BJ (cell line): ENCODE measurements at regions not wholly inside any gene's neighbourhood (a gene's known extent, or its start where the extent isn't known, plus 50 kb on each side); places are given as distances from the start of the nearest gene placed in this dataset.

Source experiments
- CTCF ChIA-PET: fragments of 350-600 bp; formaldehyde crosslinking; extraction: SDS; loops from one replicate; lab custom pipeline; 2021; ENCODE audit warnings: antibody characterized with exemption, inconsistent platforms; lab: Yijun Ruan, JAX
- POLR2A ChIA-PET: fragments of 300-600 bp; sonication (Branson Sonifier 250); formaldehyde crosslinking; extraction: SDS; loops from one replicate; lab custom pipeline; 2021; ENCODE audit warnings: antibody characterized with exemption; lab: Charles Lee
- DNase-seq: peaks from one replicate; pipeline ENCODE4 v3.0.0-alpha.2; 2011; ENCODE audit warnings: low read depth
- H3K27me3 ChIP-seq: 2 replicates; pipeline ENCODE4 v1.6.0; 2011; ENCODE audit warnings: low read length; ENCODE audit not compliant: control insufficient read depth, insufficient read depth
- H3K36me3 ChIP-seq: 2 replicates; pipeline ENCODE4 v1.5.1; 2011; ENCODE audit warnings: low read length; ENCODE audit not compliant: control insufficient read depth, insufficient read depth
- H3K4me3 ChIP-seq: 2 replicates; pipeline ENCODE4 v1.5.1; 2011; ENCODE audit warnings: low read depth, mild to moderate bottlenecking, control low read depth, low read length
- CTCF ChIP-seq: IDR thresholded peaks from 2 replicates; pipeline ENCODE4 v1.5.1; 2011; ENCODE audit warnings: low read depth, mild to moderate bottlenecking, control low read depth, inconsistent platforms, low read length, moderate library complexity; ENCODE audit not compliant: insufficient read depth

GRCh38 chr14:25904446-25904845 is 693.4 kb downstream of the NOVA1 start:
- Histone ChIP-seq H3K36me3 (no peaks in the 10 kb centered on the region), H3K4me3 (no peak overlapping the region), H3K27me3 (no peaks in the 10 kb centered on the region)
- no peak for DNase-seq
- TF ChIP-seq CTCF = no peak
- CTCF ChIA-PET = no interaction called here
- POLR2A ChIA-PET = no interaction called here

GRCh38 chr14:25899197-25899596 is 698.6 kb downstream of the NOVA1 start:
- CTCF ChIA-PET = no interaction called here
- no peak overlapping the region for H3K4me3 ChIP-seq
- DNase-seq = no peak
- TF ChIP-seq CTCF = no peak
- POLR2A ChIA-PET = no interaction called here
- H3K27me3 ChIP-seq = no peaks in the 10 kb centered on the region
- H3K36me3 ChIP-seq = no peaks in the 10 kb centered on the region

- CTCF ChIA-PET = no interaction called here
- no peaks in the 10 kb centered on the region for H3K27me3 ChIP-seq
- POLR2A ChIA-PET = no interaction called here
- no peak for DNase-seq
- no peak for TF ChIP-seq CTCF
- no peaks in the 10 kb centered on the region for H3K36me3 ChIP-seq
- no peak overlapping the region for H3K4me3 ChIP-seq
These were observed 701.1 kb downstream of the NOVA1 start for GRCh38 chr14:25896777-25897176.

GRCh38 chr14:25895740-25896139 is 702.1 kb downstream of the NOVA1 start:
- no peak for DNase-seq
- POLR2A ChIA-PET = no interaction called here
- no peaks in the 10 kb centered on the region for H3K36me3 ChIP-seq
- no peak overlapping the region for H3K4me3 ChIP-seq
- no peak for TF ChIP-seq CTCF
- H3K27me3 ChIP-seq = no peaks in the 10 kb centered on the region
- CTCF ChIA-PET = no interaction called here

- Histone ChIP-seq H3K36me3 (no peaks in the 10 kb centered on the region), H3K27me3 (no peaks in the 10 kb centered on the region), H3K4me3 (no peak overlapping the region)
- no peak for TF ChIP-seq CTCF
- DNase-seq = no peak
- POLR2A ChIA-PET = no interaction called here
- CTCF ChIA-PET = no interaction called here
These were observed 710.5 kb downstream of the NOVA1 start for GRCh38 chr14:25887251-25887878.
